SU-DHL-6 (cell line): ENCODE measurements at regions not wholly inside any gene's neighbourhood (a gene's known extent, or its start where the extent isn't known, plus 50 kb on each side); places are given as distances from the start of the nearest gene placed in this dataset.

Experiments used
- H2AFZ ChIP-seq: fragments of 200-600 bp; sonication (generic); 2 replicates; pipeline ENCODE4 v1.6.1; 2014; ENCODE audit warnings: low read depth, mild to moderate bottlenecking, moderate library complexity, mixed read lengths, antibody characterized with exemption, low read length; ENCODE audit not compliant: severe bottlenecking
- H3F3A ChIP-seq: fragments of 200-600 bp; shearing (Covaris generic); 2 replicates; pipeline ENCODE4 v1.6.0; 2016; ENCODE audit warnings: antibody characterized with exemption, mild to moderate bottlenecking; ENCODE audit not compliant: insufficient read depth
- H3K27ac ChIP-seq: fragments of 200-600 bp; sonication (generic); 2 replicates; pipeline ENCODE4 v1.5.1; 2016; ENCODE audit warnings: low read depth, mild to moderate bottlenecking, low read length, moderate library complexity, mixed read lengths
- H3K27me3 ChIP-seq: fragments of 200-600 bp; sonication (generic), shearing (Covaris generic); 2 replicates; pipeline ENCODE4 v1.6.0; 2014; ENCODE audit warnings: mild to moderate bottlenecking, low read length
- H3K36me3 ChIP-seq: fragments of 200-600 bp; sonication (generic); 2 replicates; pipeline ENCODE4 v1.6.1; 2014; ENCODE audit warnings: mild to moderate bottlenecking, low read length, mixed read lengths
- H3K4me2 ChIP-seq: fragments of 300-600, 200-600 bp; shearing (Covaris generic), sonication (generic); 2 replicates; pipeline ENCODE4 v1.6.0; 2014; ENCODE audit warnings: low read length, low read depth, mild to moderate bottlenecking; ENCODE audit not compliant: poor library complexity, severe bottlenecking
- H3K4me3 ChIP-seq: fragments of 200-600 bp; sonication (generic); 2 replicates; pipeline ENCODE4 v1.5.1; 2014; ENCODE audit warnings: antibody characterized with exemption, low read length, mild to moderate bottlenecking, mixed read lengths; ENCODE audit not compliant: insufficient read depth, poor library complexity, severe bottlenecking
- H3K79me2 ChIP-seq: fragments of 200-600 bp; sonication (generic); 2 replicates; pipeline ENCODE4 v1.6.1; 2014; ENCODE audit warnings: mild to moderate bottlenecking, low read length, moderate library complexity; ENCODE audit not compliant: insufficient read depth
- H3K9ac ChIP-seq: fragments of 200-600 bp; sonication (generic); 2 replicates; pipeline ENCODE4 v1.7.0; 2014; ENCODE audit warnings: mild to moderate bottlenecking, low read length
- H3K9me2 ChIP-seq: fragments of 200-600 bp; sonication (generic); replicated peaks from 2 replicates; pipeline ENCODE4 v1.6.1; 2014; ENCODE audit warnings: low read length; ENCODE audit not compliant: insufficient read depth
- H3K9me3 ChIP-seq: fragments of 200-600 bp; sonication (generic); 2 replicates; pipeline ENCODE4 v1.6.1; 2014; ENCODE audit warnings: low read length, mixed read lengths; ENCODE audit not compliant: insufficient read depth
- H4K20me1 ChIP-seq: fragments of 200-600 bp; sonication (generic); 2 replicates; pipeline ENCODE4 v1.6.1; 2014; ENCODE audit warnings: low read depth, mild to moderate bottlenecking, antibody characterized with exemption, low read length, moderate library complexity, mixed read lengths
- CTCF ChIP-seq: fragments of 200-600 bp; sonication (generic); IDR thresholded peaks from one replicate; pipeline ENCODE4 v1.5.1; 2017; ENCODE audit warnings: antibody characterized with exemption, mild to moderate bottlenecking, low read length, moderate library complexity; ENCODE audit not compliant: insufficient read depth, poor library complexity, severe bottlenecking
- EZH2phosphoT487 ChIP-seq: fragments of 200-600 bp; sonication (generic), shearing (Covaris generic); conservative IDR thresholded peaks from 2 replicates; pipeline ENCODE4 v1.6.1; 2018; ENCODE audit warnings: mild to moderate bottlenecking, antibody characterized with exemption, low read length, moderate library complexity, mixed read lengths

- Histone ChIP-seq H3K4me2 (no peak overlapping the region), H3K36me3 (no peaks in the 10 kb centered on the region), H3K9me2 (no peaks in the 10 kb centered on the region), H3K4me3 (no peak overlapping the region), H3F3A (no peaks in the 10 kb centered on the region), H2AFZ (no peak overlapping the region), H3K27me3 (no peaks in the 10 kb centered on the region), H3K9ac (no peak overlapping the region), H3K79me2 (no peaks in the 10 kb centered on the region), H3K9me3 (no peaks in the 10 kb centered on the region), H3K27ac (no peak overlapping the region), H4K20me1 (no peaks in the 10 kb centered on the region)
- TF ChIP-seq EZH2phosphoT487 (no peak), CTCF (no peak)
Measured at GRCh38 chr2:100666996-100667395, 104.2 kb downstream of the PDCL3 start.

GRCh38 chr2:100667801-100668200, 105.0 kb downstream of the PDCL3 start:
- Histone ChIP-seq H3K4me3 (no peak overlapping the region), H3K9me2 (no peaks in the 10 kb centered on the region), H3K9ac (no peak overlapping the region), H3K27ac (no peak overlapping the region), H4K20me1 (no peaks in the 10 kb centered on the region), H3F3A (no peaks in the 10 kb centered on the region), H3K79me2 (no peaks in the 10 kb centered on the region), H3K36me3 (no peaks in the 10 kb centered on the region), H3K9me3 (no peaks in the 10 kb centered on the region), H3K4me2 (no peak overlapping the region), H3K27me3 (no peaks in the 10 kb centered on the region), H2AFZ (no peak overlapping the region)
- no peak for TF ChIP-seq CTCF
- no peak for TF ChIP-seq EZH2phosphoT487

DNA sequence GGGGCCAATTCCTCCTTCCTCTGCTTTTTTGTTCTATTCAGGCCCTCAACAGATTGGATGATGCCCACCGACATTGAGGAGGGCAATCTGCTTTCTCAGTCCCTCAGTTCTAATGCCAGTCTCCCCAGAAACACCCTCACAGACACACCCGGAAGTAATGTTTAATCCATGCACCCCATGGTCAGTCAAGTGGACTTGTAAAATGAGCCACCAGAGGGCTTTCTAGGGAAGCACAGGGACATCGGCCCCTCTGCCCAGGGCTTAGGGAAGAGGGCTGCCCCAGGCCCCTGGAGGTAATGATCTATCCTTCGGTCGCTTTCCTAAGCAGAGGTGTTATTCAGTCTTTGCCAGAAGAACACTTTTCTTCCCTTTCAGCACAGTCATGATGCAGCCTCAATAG, 107.4 kb downstream of the PDCL3 start:
- no peaks in the 10 kb centered on the region for H3K27me3 ChIP-seq
- H4K20me1 ChIP-seq: no peaks in the 10 kb centered on the region
- no peaks in the 10 kb centered on the region for H3K36me3 ChIP-seq
- no peak overlapping the region for H3K9ac ChIP-seq
- H3K9me2 ChIP-seq: no peaks in the 10 kb centered on the region
- H3K4me3 ChIP-seq: no peak overlapping the region
- no peak overlapping the region for H2AFZ ChIP-seq
- no peaks in the 10 kb centered on the region for H3K79me2 ChIP-seq
- no peak overlapping the region for H3K27ac ChIP-seq
- H3F3A ChIP-seq: no peaks in the 10 kb centered on the region
- no peaks in the 10 kb centered on the region for H3K9me3 ChIP-seq
- H3K4me2 ChIP-seq: no peak overlapping the region
- TF ChIP-seq CTCF: no peak
- no peak for TF ChIP-seq EZH2phosphoT487

DNA sequence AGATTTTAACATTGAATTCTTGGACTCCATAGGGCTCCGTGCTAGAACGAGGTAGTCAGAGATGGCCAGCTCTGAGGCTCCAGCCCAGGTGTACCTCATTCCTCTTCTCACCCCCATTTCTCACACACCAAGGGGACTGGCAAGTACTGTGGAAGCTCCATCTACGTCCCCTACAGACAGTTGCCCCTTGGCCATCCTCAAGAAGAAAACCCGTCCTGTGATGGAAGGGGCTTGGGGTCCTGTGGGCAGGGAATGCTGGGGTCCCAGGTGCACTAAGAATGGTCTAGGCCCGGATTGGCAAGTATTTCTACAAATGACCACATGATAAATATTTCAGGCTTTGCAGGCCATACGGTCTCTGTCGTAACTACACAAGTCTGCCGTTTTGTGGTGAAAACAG, 110.3 kb downstream of the PDCL3 start:
- Histone ChIP-seq H3K4me2 (no peak overlapping the region), H3K9me2 (no peaks in the 10 kb centered on the region), H2AFZ (no peak overlapping the region), H3K4me3 (no peak overlapping the region), H3K79me2 (no peaks in the 10 kb centered on the region), H3K9me3 (no peaks in the 10 kb centered on the region), H3K27me3 (no peaks in the 10 kb centered on the region), H3K9ac (no peak overlapping the region), H4K20me1 (no peaks in the 10 kb centered on the region), H3F3A (no peaks in the 10 kb centered on the region), H3K36me3 (no peaks in the 10 kb centered on the region), H3K27ac (no peak overlapping the region)
- no peak for TF ChIP-seq EZH2phosphoT487
- TF ChIP-seq CTCF: no peak
